GM06990 (cell line): ENCODE measurements at regions not wholly inside any gene's neighbourhood (a gene's known extent, or its start where the extent isn't known, plus 50 kb on each side); places are given as distances from the start of the nearest gene placed in this dataset.

Experiments
- DNase-seq: peaks from one replicate; pipeline ENCODE4 v3.0.0-alpha.2; 2011; ENCODE audit not compliant: insufficient read length; ENCODE audit errors: extremely low read depth
- H3K27me3 ChIP-seq: replicated peaks from 2 replicates; pipeline ENCODE4 v1.6.0; 2011; ENCODE audit warnings: low read length; ENCODE audit not compliant: control insufficient read depth, insufficient read depth
- H3K36me3 ChIP-seq: 2 replicates; pipeline ENCODE4 v1.5.1; 2011; ENCODE audit warnings: low read length; ENCODE audit not compliant: control insufficient read depth, insufficient read depth
- H3K4me3 ChIP-seq: replicated peaks from 2 replicates; pipeline ENCODE4 v1.5.1; 2011; ENCODE audit warnings: low read depth, mild to moderate bottlenecking, control low read depth, low read length
- TF ChIP-seq, protein P1 (sequence below): IDR thresholded peaks from 2 replicates; pipeline ENCODE4 v1.5.1; 2011; ENCODE audit warnings: low read length, control low read depth, mild to moderate bottlenecking, inconsistent platforms; ENCODE audit not compliant: insufficient read depth, poor library complexity, severe bottlenecking

DNA sequence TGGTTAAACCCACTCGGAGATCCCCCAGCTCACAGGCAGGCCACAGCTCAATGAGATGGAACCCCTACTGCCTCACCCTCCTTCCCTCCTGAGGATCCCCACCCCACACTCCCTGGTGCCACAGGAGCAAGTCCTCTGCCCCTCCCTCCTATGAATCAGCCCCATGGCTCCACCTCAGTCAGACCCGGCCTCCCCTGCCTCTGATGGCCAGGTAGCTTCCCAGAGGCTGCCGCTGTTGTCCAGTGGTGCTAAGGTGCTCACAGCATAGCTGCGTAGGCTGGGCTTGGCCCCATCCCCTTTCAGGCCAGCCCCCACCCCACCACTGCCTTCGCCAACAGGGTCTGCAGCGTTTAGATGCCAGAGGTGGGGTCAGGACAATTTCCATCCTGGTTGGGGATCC, 98.5 kb upstream of the IGSF21 start:
- no peak for DNase-seq
- TF ChIP-seq, protein P1, sequence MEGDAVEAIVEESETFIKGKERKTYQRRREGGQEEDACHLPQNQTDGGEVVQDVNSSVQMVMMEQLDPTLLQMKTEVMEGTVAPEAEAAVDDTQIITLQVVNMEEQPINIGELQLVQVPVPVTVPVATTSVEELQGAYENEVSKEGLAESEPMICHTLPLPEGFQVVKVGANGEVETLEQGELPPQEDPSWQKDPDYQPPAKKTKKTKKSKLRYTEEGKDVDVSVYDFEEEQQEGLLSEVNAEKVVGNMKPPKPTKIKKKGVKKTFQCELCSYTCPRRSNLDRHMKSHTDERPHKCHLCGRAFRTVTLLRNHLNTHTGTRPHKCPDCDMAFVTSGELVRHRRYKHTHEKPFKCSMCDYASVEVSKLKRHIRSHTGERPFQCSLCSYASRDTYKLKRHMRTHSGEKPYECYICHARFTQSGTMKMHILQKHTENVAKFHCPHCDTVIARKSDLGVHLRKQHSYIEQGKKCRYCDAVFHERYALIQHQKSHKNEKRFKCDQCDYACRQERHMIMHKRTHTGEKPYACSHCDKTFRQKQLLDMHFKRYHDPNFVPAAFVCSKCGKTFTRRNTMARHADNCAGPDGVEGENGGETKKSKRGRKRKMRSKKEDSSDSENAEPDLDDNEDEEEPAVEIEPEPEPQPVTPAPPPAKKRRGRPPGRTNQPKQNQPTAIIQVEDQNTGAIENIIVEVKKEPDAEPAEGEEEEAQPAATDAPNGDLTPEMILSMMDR: no peak
- no peaks in the 10 kb centered on the region for H3K36me3 ChIP-seq
- peaks cover 2% of the 10 kb centered on the region; the same call in 1 of the 2 replicates for H3K27me3 ChIP-seq
- no peak overlapping the region for H3K4me3 ChIP-seq

DNA sequence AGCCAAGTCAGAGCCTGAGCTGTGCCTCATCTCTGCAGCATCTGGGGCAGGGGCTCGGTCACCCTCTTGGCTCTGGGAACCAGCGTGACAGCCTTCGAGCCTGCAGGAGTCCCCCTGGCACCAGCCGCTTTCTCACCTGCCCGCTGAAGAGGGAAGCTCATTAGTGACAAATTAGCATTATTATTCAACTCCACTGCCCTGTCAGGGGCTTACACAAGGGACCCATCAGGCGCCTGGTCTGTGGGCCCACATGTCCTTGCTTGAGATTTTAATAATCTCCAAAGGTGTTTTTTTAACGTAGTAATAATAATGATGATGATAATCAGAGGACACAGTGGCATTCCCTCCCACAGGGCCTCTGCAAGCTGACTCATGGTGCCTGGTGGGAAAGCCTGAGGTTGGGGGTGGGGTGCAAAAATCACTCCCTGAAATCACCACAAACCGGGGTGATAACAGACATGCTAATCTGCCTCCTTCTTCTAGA, 98.1 kb upstream of the IGSF21 start:
- TF ChIP-seq, protein P1: no peak
- Histone ChIP-seq H3K36me3 (no peaks in the 10 kb centered on the region), H3K4me3 (no peak overlapping the region), H3K27me3 (peaks cover 2% of the 10 kb centered on the region; the same call in 1 of the 2 replicates)
- DNase-seq: no peak

DNA sequence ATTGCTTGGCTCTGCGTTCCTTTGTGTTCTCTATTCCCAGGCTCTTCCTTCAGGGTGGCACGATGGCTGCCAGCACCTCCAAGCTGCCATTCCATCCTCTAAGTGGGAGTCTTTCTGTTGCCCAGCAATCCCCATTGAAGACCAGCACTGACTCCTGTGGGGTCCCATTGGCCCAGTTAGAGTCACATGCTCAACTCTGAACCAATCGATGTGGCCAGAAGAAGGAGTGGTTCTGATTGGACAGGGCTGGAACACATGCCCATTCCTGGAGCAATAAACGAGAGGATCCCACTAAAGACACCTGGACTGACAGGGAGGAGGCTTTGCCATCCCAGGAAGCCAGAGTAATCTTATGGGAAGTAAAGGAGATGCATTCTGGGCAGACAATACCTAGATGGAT, 97.2 kb upstream of the IGSF21 start:
- Histone ChIP-seq H3K4me3 (no peak overlapping the region), H3K27me3 (no peaks in the 10 kb centered on the region), H3K36me3 (no peaks in the 10 kb centered on the region)
- TF ChIP-seq, protein P1: no peak
- no peak for DNase-seq

DNA sequence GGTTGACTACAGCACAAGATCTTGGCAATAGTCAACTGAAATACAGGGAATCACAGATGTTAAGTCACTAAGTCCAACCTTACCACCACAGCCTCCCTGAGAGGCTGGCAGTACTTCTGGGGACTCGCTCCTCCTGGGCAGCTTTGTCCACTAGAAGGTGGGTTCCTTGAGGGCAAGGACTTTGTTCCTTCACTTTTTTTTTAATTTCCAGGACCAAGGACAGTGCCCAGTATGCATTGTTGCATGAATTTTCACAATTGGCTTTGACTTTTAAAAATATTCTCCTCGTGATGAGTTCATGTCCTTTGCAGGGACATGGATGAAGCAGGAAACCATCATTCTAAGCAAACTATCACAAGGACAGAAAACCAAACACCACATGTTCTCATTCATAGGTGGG, 96.7 kb upstream of the IGSF21 start:
- TF ChIP-seq, protein P1: no peak
- no peaks in the 10 kb centered on the region for H3K36me3 ChIP-seq
- H3K4me3 ChIP-seq: no peak overlapping the region
- no peaks in the 10 kb centered on the region for H3K27me3 ChIP-seq
- no peak for DNase-seq

DNA sequence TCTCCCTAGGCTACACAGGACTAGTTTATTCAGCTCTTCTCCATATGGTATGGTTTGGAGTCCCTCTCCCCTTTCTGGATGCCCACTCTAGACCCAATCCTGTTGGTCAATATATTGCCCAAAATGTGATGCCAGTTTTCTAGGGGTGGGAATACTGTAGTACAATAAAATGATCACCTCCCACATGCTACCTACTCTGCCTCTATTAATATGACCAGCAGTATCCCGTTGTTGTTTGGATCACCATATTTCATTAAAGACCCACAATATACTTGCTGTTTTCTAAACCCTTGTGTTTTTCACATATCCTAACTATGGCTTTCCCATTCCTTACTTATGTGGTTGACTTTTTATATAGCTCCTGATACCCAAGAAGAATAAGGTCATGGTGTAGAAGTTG, 95.9 kb upstream of the IGSF21 start:
- Histone ChIP-seq H3K27me3 (no peaks in the 10 kb centered on the region), H3K4me3 (no peak overlapping the region), H3K36me3 (no peaks in the 10 kb centered on the region)
- TF ChIP-seq, protein P1: no peak
- DNase-seq: no peak

DNA sequence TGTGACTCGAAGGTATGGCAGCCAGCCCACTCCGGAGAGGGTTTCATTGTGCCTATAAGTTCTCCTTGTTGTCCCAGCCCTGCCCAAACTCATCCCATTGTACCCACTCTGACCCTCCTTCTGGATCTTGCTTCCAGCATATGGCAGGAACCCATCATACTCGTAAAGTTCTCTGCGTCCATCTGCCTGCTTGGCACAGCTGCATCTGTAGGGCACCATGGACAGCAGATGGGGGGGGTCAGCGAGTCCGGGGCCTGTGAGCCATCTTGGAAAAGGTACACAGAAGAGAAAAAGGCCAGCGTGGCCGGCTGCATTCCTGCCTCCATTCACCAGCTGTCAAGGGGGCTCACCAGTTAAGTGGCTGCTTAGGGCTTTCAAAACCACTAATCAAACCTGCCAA, 94.9 kb upstream of the IGSF21 start:
- no peak for DNase-seq
- H3K4me3 ChIP-seq: no peak overlapping the region
- H3K36me3 ChIP-seq: no peaks in the 10 kb centered on the region
- TF ChIP-seq, protein P1: no peak
- H3K27me3 ChIP-seq: no peaks in the 10 kb centered on the region
